HepG2 (cell line): ENCODE measurements at regions not wholly inside any gene's neighbourhood (a gene's known extent, or its start where the extent isn't known, plus 50 kb on each side); places are given as distances from the start of the nearest gene placed in this dataset.

Experiments
- ATAC-seq: fragments of 200-7000 bp; cut with Tn5 transposase; 3 replicates; pipeline ENCODE4 v1.9.1; 2020; ENCODE audit warnings: mild to moderate bottlenecking, moderate library complexity
- BruUV-seq: library from RNA; stranded (reverse); fragments of 400-500 nt; replicated peaks from 2 replicates; lab custom pipeline; 2021; lab: Mats Ljungman, UMichigan
- CTCF ChIA-PET: fragments of 300-600 bp; formaldehyde crosslinking; extraction: SDS; loops from one replicate; lab custom pipeline; 2021; ENCODE audit warnings: low total read pairs, inconsistent platforms, low intra/inter-chr PET ratio; lab: Yijun Ruan, JAX
- POLR2A ChIA-PET: fragments of 350-600 bp; sonication (Branson Sonifier 250); formaldehyde crosslinking; loops from one replicate; lab custom pipeline; 2020; ENCODE audit warnings: antibody characterized with exemption, inconsistent platforms; lab: Yijun Ruan, JAX
- DNase-seq: peaks from one replicate; pipeline ENCODE4 v3.0.0-alpha.2; 2015; ENCODE audit warnings: low spot score
- FAIRE-seq: peaks from 3 replicates; lab custom pipeline; 2011; peaks lifted over from hg19 to GRCh38; lab: Jason Lieb, UNC
- H2AFZ ChIP-seq: one replicate; pipeline ENCODE4 v1.6.1; 2011; ENCODE audit warnings: low read length, inconsistent platforms
- H3K27ac ChIP-seq: fragments of 300-600 bp; 3 replicates; pipeline ENCODE4 v1.8.0; 2011; ENCODE audit warnings: mixed run types, mild to moderate bottlenecking, mixed read lengths, low read length, inconsistent platforms; ENCODE audit not compliant: insufficient read depth; ENCODE audit errors: extremely low read length
- H3K27me3 ChIP-seq, 2 experiments: fragments of 200-600 bp in 1 of 2; 2 replicates in 1 of 2; 3 replicates in 1 of 2; pipeline versions ENCODE4 v1.6.0 to v1.8.0; 2011; ENCODE audit warnings: low read length in 2 of 2, mild to moderate bottlenecking in 2 of 2, moderate library complexity in 2 of 2, inconsistent platforms in 1 of 2; ENCODE audit not compliant: insufficient read depth in 2 of 2, control insufficient read depth in 1 of 2
- H3K36me3 ChIP-seq, 2 experiments: fragments of 200-600 bp in 1 of 2; replicated peaks in 1 of 2; 2 replicates in 1 of 2; 3 replicates in 1 of 2; pipeline versions ENCODE4 v1.5.1 to v1.8.0; 2011; ENCODE audit warnings: low read length in 2 of 2, inconsistent platforms in 1 of 2; ENCODE audit not compliant: insufficient read depth in 2 of 2, control insufficient read depth in 1 of 2
- H3K4me1 ChIP-seq: 2 replicates; pipeline ENCODE4 v1.5.1; 2012; ENCODE audit warnings: low read length, inconsistent platforms; ENCODE audit not compliant: insufficient read depth
- H3K4me2 ChIP-seq: 2 replicates; pipeline ENCODE4 v1.6.0; 2011; ENCODE audit warnings: low read depth, low read length, inconsistent platforms
- H3K4me3 ChIP-seq, 3 experiments: fragments of 200-600 bp in 1 of 3; sonication (generic), shearing (Covaris generic) in 1 of 3; replicated peaks in 1 of 3; 2 replicates each; pipeline ENCODE4 v1.5.1; 2011 to 2016; ENCODE audit warnings: low read length in 3 of 3, inconsistent platforms in 2 of 3, low read depth in 2 of 3, mild to moderate bottlenecking in 2 of 3, control low read depth in 1 of 3, mixed read lengths in 1 of 3; ENCODE audit not compliant: insufficient read depth in 1 of 3
- H3K79me2 ChIP-seq: one replicate; pipeline ENCODE4 v1.6.1; 2011; ENCODE audit warnings: low read length, inconsistent platforms; ENCODE audit not compliant: insufficient read depth
- H3K9ac ChIP-seq: 2 replicates; pipeline ENCODE4 v1.6.0; 2011; ENCODE audit warnings: mild to moderate bottlenecking, low read depth, low read length, inconsistent platforms; ENCODE audit not compliant: insufficient read depth
- H3K9me3 ChIP-seq: 2 replicates; pipeline ENCODE4 v1.5.1; 2012; ENCODE audit warnings: mild to moderate bottlenecking, low read length
- H4K20me1 ChIP-seq: 2 replicates; pipeline ENCODE4 v1.6.0; 2011; ENCODE audit warnings: inconsistent platforms, mild to moderate bottlenecking, low read length, moderate library complexity; ENCODE audit not compliant: insufficient read depth
- ELK4 ChIP-seq: sonication (generic); formaldehyde crosslinking; IDR thresholded peaks from 2 replicates; pipeline ENCODE4 v1.9.0; 2021; ENCODE audit warnings: missing genetic modification reagents, borderline replicate concordance
- FOSL1 ChIP-seq: sonication (generic); formaldehyde crosslinking; IDR thresholded peaks from 2 replicates; pipeline ENCODE4 v1.9.0; 2021; ENCODE audit warnings: missing genetic modification reagents, borderline replicate concordance
- ISX ChIP-seq: sonication (generic); formaldehyde crosslinking; conservative IDR thresholded peaks from 2 replicates; pipeline ENCODE4 v1.5.0; 2020; ENCODE audit warnings: missing genetic modification reagents
- JUN ChIP-seq: sonication (generic); formaldehyde crosslinking; IDR thresholded peaks from 2 replicates; pipeline ENCODE4 v1.4.0; 2020; ENCODE audit warnings: mild to moderate bottlenecking, missing genetic modification reagents
- KAT2B ChIP-seq: fragments of 150-350 bp; IDR thresholded peaks from 2 replicates; pipeline ENCODE4 v1.6.1; 2014; ENCODE audit warnings: low read depth, low read length, borderline replicate concordance
- NR0B2 ChIP-seq: sonication (generic); formaldehyde crosslinking; IDR thresholded peaks from 2 replicates; pipeline ENCODE4 v1.4.0; 2020; ENCODE audit warnings: mild to moderate bottlenecking, missing genetic modification reagents
- NR3C1 ChIP-seq: sonication (generic); formaldehyde crosslinking; IDR thresholded peaks from 2 replicates; pipeline ENCODE4 v1.4.0; 2020; ENCODE audit warnings: missing genetic modification reagents
- ZNF556 ChIP-seq: sonication (generic); formaldehyde crosslinking; IDR thresholded peaks from 2 replicates; pipeline ENCODE4 v1.4.0; 2020; ENCODE audit warnings: mild to moderate bottlenecking, missing genetic modification reagents, borderline replicate concordance
- ZNF850 ChIP-seq: sonication (generic); formaldehyde crosslinking; conservative IDR thresholded peaks from 2 replicates; pipeline ENCODE4 v1.9.0; 2021; ENCODE audit warnings: mild to moderate bottlenecking, missing genetic modification reagents
- ZNF883 ChIP-seq: sonication (generic); formaldehyde crosslinking; IDR thresholded peaks from 2 replicates; pipeline ENCODE4 v1.5.1; 2020; ENCODE audit warnings: mild to moderate bottlenecking, missing genetic modification reagents; ENCODE audit errors: not compliant biosample characterization
- WGBS: methylation state at CpG from one replicate; pipeline ENCODE4 v1.1.6; 2017; ENCODE audit warnings: low lambda C conversion rate; 5-methylcytosine and 5-hydroxymethylcytosine counted together
- in situ Hi-C: cut with HindIII; loops from 2 replicates; pipeline ENCODE4 v1.10.0; 2017; ENCODE audit warnings: low pct_unique_long_range_greater_than_20kb; ENCODE audit not compliant: extremely low pct_ligation_motif_present
- intact Hi-C: fragments of 100-400 bp; cut with micrococcal nuclease; formaldehyde crosslinking; loops from one replicate; pipeline ENCODE4 v1.10.0; 2022; ENCODE audit not compliant: unreplicated experiment

- TF ChIP-seq FOSL1 (CRISPR knock-in tag) = no peak
- TF ChIP-seq ZNF883 = no peak
- no peak for TF ChIP-seq ZNF556 (CRISPR knock-in tag)
- TF ChIP-seq ELK4 (CRISPR knock-in tag) = no peak
- no peak for TF ChIP-seq JUN (CRISPR knock-in tag)
- no peak for TF ChIP-seq ISX (CRISPR knock-in tag)
- no peak for TF ChIP-seq KAT2B
- TF ChIP-seq, all 625 proteins: peak for 0
Measured at GRCh38 chr2:53362934-53363333, 404.7 kb upstream of the CHAC2 start (continued).

GRCh38 chr2:53356291-53356905, 411.2 kb upstream of the CHAC2 start:
- Histone ChIP-seq H3K9me3 (peaks cover 11% of the 10 kb centered on the region; the same call in 1 of the 2 replicates), H3K27ac (no peak overlapping the region), H3K36me3 (no peaks in the 10 kb centered on the region), H4K20me1 (no peaks in the 10 kb centered on the region), H3K4me2 (no peak overlapping the region), H3K4me1 (no peaks in the 10 kb centered on the region), H3K79me2 (no peaks in the 10 kb centered on the region), H2AFZ (no peak overlapping the region), H3K27me3 (no peaks in the 10 kb centered on the region; a peak in 1 of 5 replicates), H3K9ac (no peak overlapping the region), H3K4me3 (no peak overlapping the region)
- in situ Hi-C loops = no loop called here
- FAIRE-seq (no peak), DNase-seq (no peak), ATAC-seq (no peak; the same call in 2 of the 3 replicates)
- intact Hi-C loops = no loop called here
- CTCF ChIA-PET = no interaction called here
- POLR2A ChIA-PET = no interaction called here
- no TSS peak for BruUV-seq
- TF ChIP-seq ZNF850 (peak; percentile 98), NR0B2 (CRISPR knock-in tag) (no peak), NR3C1 (CRISPR knock-in tag) (no peak)
- 44% methylated on average over 16 of the region's 26 CpGs for WGBS
